GM21786 (cell line): ENCODE measurements at regions not wholly inside any gene's neighbourhood (a gene's known extent, or its start where the extent isn't known, plus 50 kb on each side); places are given as distances from the start of the nearest gene placed in this dataset.
"Not testable (repeated sequence)": the region's sequence is repeated elsewhere in the genome, so short reads cannot be mapped to it uniquely, and the experiment has no call there.

Source experiments
- ATAC-seq: cut with Tn5 transposase; IDR thresholded peaks from one replicate; pipeline ENCODE4 v1.9.1; 2021; ENCODE audit not compliant: unreplicated experiment

- no peak for ATAC-seq
Measured at GRCh38 chr2:191476901-191477300, 201.0 kb upstream of the NABP1 start.

GRCh38 chr2:191478799-191479679 lies 198.9 kb upstream of the NABP1 start:
- no peak for ATAC-seq

- ATAC-seq, result peak; percentile 84
Measured at GRCh38 chr2:191479680-191480023, 198.3 kb upstream of the NABP1 start.

GRCh38 chr2:191481305-191482070 lies 196.4 kb upstream of the NABP1 start:
- ATAC-seq, result no peak

- ATAC-seq, result no peak
Measured at GRCh38 chr2:191483117-191483516, 194.8 kb upstream of the NABP1 start.

- ATAC-seq, result no peak
Measured at GRCh38 chr2:191486584-191487320, 191.2 kb upstream of the NABP1 start.

- no peak for ATAC-seq
Measured at GRCh38 chr2:191488135-191488534, 189.8 kb upstream of the NABP1 start.

GRCh38 chr2:191489177-191489576 lies 188.8 kb upstream of the NABP1 start:
- ATAC-seq, result no peak

GRCh38 chr2:191496838-191497237 lies 181.1 kb upstream of the NABP1 start:
- ATAC-seq, result no peak

- ATAC-seq, result no peak
Measured at GRCh38 chr2:191497822-191498221, 180.1 kb upstream of the NABP1 start.

GRCh38 chr2:191499050-191499449 lies 178.9 kb upstream of the NABP1 start:
- no peak for ATAC-seq

GRCh38 chr2:191499874-191500565 lies 177.9 kb upstream of the NABP1 start:
- no peak for ATAC-seq

- no peak for ATAC-seq
Measured at GRCh38 chr2:191500566-191500883, 177.4 kb upstream of the NABP1 start.

- no peak for ATAC-seq
Measured at GRCh38 chr2:191500884-191501560, 176.9 kb upstream of the NABP1 start.

GRCh38 chr2:191501561-191502168 lies 176.3 kb upstream of the NABP1 start:
- no peak for ATAC-seq

GRCh38 chr2:191506515-191506914 lies 171.4 kb upstream of the NABP1 start:
- no peak for ATAC-seq

- not testable (repeated sequence) for ATAC-seq
Measured at GRCh38 chr2:191507252-191507853, 170.6 kb upstream of the NABP1 start.

GRCh38 chr2:191508738-191509137 lies 169.2 kb upstream of the NABP1 start:
- no peak for ATAC-seq

GRCh38 chr2:191512216-191512835 lies 165.6 kb upstream of the NABP1 start:
- ATAC-seq, result no peak
